ENCODE measurements at regions not wholly inside any gene's neighbourhood (a gene's known extent, or its start where the extent isn't known, plus 50 kb on each side); places are given as distances from the start of the nearest gene placed in this dataset.
A peak's percentile ranks its signal among the peaks of the same experiment; 100 is the strongest.

- DNase-seq (ENCODE audit: low read depth, low spot score), result no peak
- POLR2A ChIA-PET, result no interaction called here
- H3K4me1 ChIP-seq (ENCODE audit: control insufficient read depth, insufficient read depth, low read length), result no peaks in the 10 kb centered on the region
- CTCF ChIA-PET, result interaction anchor here (0.8 kb wide), 1 partner anchor 675 kb away, joined by 4 read pairs; no protein-coding TSS in a partner anchor
- H3K27me3 ChIP-seq (ENCODE audit: control insufficient read depth, insufficient read depth, low read length), result no peaks in the 10 kb centered on the region
- ATAC-seq, result no peak
- H3K9me3 ChIP-seq (ENCODE audit: control insufficient read depth, insufficient read depth, low read depth, low read length), result no peaks in the 10 kb centered on the region
- H3K36me3 ChIP-seq (ENCODE audit: control insufficient read depth, insufficient read depth, low read length), result no peaks in the 10 kb centered on the region
- no peak overlapping the region for H3K27ac ChIP-seq (ENCODE audit: low read length)
- in situ Hi-C loops (cut with HindIII; ENCODE audit: low pct_unique_long_range_greater_than_20kb, low sequenced_read_pairs) (no loop called here), intact Hi-C loops (cut with micrococcal nuclease; ENCODE audit: unreplicated experiment) (loop anchor here (5.0 kb wide), 1 partner anchor 674 kb away; no protein-coding TSS in a partner anchor)
- BruUV-seq (replicated peaks), result no TSS peak
- H3K4me3 ChIP-seq (ENCODE audit: low read depth in 2 of 2, low read length in 2 of 2), result no peak overlapping the region
- TF ChIP-seq TCF7L2 (IDR thresholded peaks at IDR 0.05; ENCODE audit: low read depth, low read length) (no peak), REST (IDR thresholded peaks at IDR 0.05; ENCODE audit: insufficient read depth in 1 of 2, low read depth in 2 of 2, low read length in 1 of 2) (no peak), SIN3A (IDR thresholded peaks at IDR 0.05; ENCODE audit: borderline replicate concordance, insufficient read depth, low read depth, low read length) (no peak), POLR2AphosphoS5 (IDR thresholded peaks at IDR 0.05; ENCODE audit: low read depth, low read length) (no peak), CTCF (IDR thresholded peaks at IDR 0.05) (no peak)
Measured at GRCh38 chr5:68961762-68962161, 132.1 kb upstream of the SLC30A5 start.

GRCh38 chr5:68962757-68963484 is 130.9 kb upstream of the SLC30A5 start:
- CTCF ChIA-PET, result no interaction called here
- H3K27ac ChIP-seq (ENCODE audit: low read length), result no peak overlapping the region
- H3K27me3 ChIP-seq (ENCODE audit: control insufficient read depth, insufficient read depth, low read length), result no peaks in the 10 kb centered on the region
- no peaks in the 10 kb centered on the region for H3K36me3 ChIP-seq (ENCODE audit: control insufficient read depth, insufficient read depth, low read length)
- DNase-seq (ENCODE audit: low read depth, low spot score) (peak; percentile 52), ATAC-seq (peak; percentile 95)
- POLR2A ChIA-PET, result no interaction called here
- no peak for TF ChIP-seq POLR2AphosphoS5 (IDR thresholded peaks at IDR 0.05; ENCODE audit: low read depth, low read length)
- peak; percentile 94 for TF ChIP-seq CTCF (IDR thresholded peaks at IDR 0.05)
- no peaks in the 10 kb centered on the region for H3K9me3 ChIP-seq (ENCODE audit: control insufficient read depth, insufficient read depth, low read depth, low read length)
- H3K4me3 ChIP-seq (ENCODE audit: low read depth in 2 of 2, low read length in 2 of 2), result no peak overlapping the region
- H3K4me1 ChIP-seq (ENCODE audit: control insufficient read depth, insufficient read depth, low read length), result no peaks in the 10 kb centered on the region
- in situ Hi-C loops (cut with HindIII; ENCODE audit: low pct_unique_long_range_greater_than_20kb, low sequenced_read_pairs), result no loop called here
- BruUV-seq (replicated peaks), result no TSS peak
- intact Hi-C loops (cut with micrococcal nuclease; ENCODE audit: unreplicated experiment), result loop anchor here (5.0 kb wide), 1 partner anchor 676 kb away; no protein-coding TSS in a partner anchor
